Neural cell (in vitro differentiated cells): ENCODE measurements at regions not wholly inside any gene's neighbourhood (a gene's known extent, or its start where the extent isn't known, plus 50 kb on each side); places are given as distances from the start of the nearest gene placed in this dataset.

Experiments used
- CTCF ChIP-seq: fragments of 450-650 bp; IDR thresholded peaks from 2 replicates; pipeline ENCODE4 v1.5.1; 2014; ENCODE audit warnings: antibody characterized with exemption, mild to moderate bottlenecking, moderate library complexity; ENCODE audit not compliant: poor library complexity, severe bottlenecking
- EP300 ChIP-seq: fragments of 450-650 bp; conservative IDR thresholded peaks from 2 replicates; pipeline ENCODE4 v1.6.1; 2014; ENCODE audit warnings: antibody characterized with exemption, mild to moderate bottlenecking, moderate library complexity; ENCODE audit not compliant: poor library complexity, severe bottlenecking
- EZH2 ChIP-seq: fragments of 200-600, 300-800 bp; shearing (Covaris generic), sonication (generic); IDR thresholded peaks from 2 replicates; pipeline ENCODE4 v1.6.1; 2014; ENCODE audit warnings: antibody characterized with exemption, low read length, borderline replicate concordance, mild to moderate bottlenecking; ENCODE audit not compliant: insufficient read depth, poor library complexity, severe bottlenecking
- MXI1 ChIP-seq: fragments of 450-650 bp; conservative IDR thresholded peaks from 2 replicates; pipeline ENCODE4 v1.6.1; 2014; ENCODE audit warnings: antibody characterized with exemption, mild to moderate bottlenecking; ENCODE audit not compliant: poor library complexity, severe bottlenecking
- POLR2AphosphoS5 ChIP-seq: IDR thresholded peaks from 2 replicates; pipeline ENCODE4 v1.6.1; 2012
- RAD21 ChIP-seq: fragments of 450-650 bp; conservative IDR thresholded peaks from 2 replicates; pipeline ENCODE4 v1.6.1; 2014; ENCODE audit warnings: antibody characterized with exemption, mild to moderate bottlenecking, moderate library complexity
- REST ChIP-seq: IDR thresholded peaks from 2 replicates; pipeline ENCODE4 v1.6.1; 2012; ENCODE audit warnings: borderline replicate concordance
- SMC3 ChIP-seq: fragments of 450-650 bp; conservative IDR thresholded peaks from 2 replicates; pipeline ENCODE4 v1.6.1; 2014; ENCODE audit warnings: antibody characterized with exemption, mild to moderate bottlenecking, moderate library complexity; ENCODE audit not compliant: poor library complexity
- TAF1 ChIP-seq: IDR thresholded peaks from 2 replicates; pipeline ENCODE4 v1.6.1; 2012; ENCODE audit warnings: low read depth

GRCh38 chr4:41358647-41359421 is 102.1 kb downstream of the UCHL1 start:
- no peak for TF ChIP-seq CTCF
- no peak for TF ChIP-seq EP300
- TF ChIP-seq POLR2AphosphoS5 = no peak
- no peak for TF ChIP-seq SMC3
- TF ChIP-seq EZH2 = no peak
- TF ChIP-seq TAF1 = no peak
- TF ChIP-seq REST = no peak
- no peak for TF ChIP-seq RAD21
- no peak for TF ChIP-seq MXI1
